Hematopoietic multipotent progenitor cell treated with erythropoietin and hydrocortisone succinate and interleukin-3 and kit ligand, for 6 days (in vitro differentiated cells): ENCODE measurements at regions not wholly inside any gene's neighbourhood (a gene's known extent, or its start where the extent isn't known, plus 50 kb on each side); places are given as distances from the start of the nearest gene placed in this dataset.
"Not testable (repeated sequence)": the region's sequence is repeated elsewhere in the genome, so short reads cannot be mapped to it uniquely, and the experiment has no call there.

ENCODE experiments used
- DNase-seq: peaks from one replicate; pipeline ENCODE4 v3.0.0-alpha.2; 2015

- no peak for DNase-seq
Measured at GRCh38 chr12:131443019-131444000, 267.6 kb upstream of the SFSWAP start.

- DNase-seq = no peak
Measured at GRCh38 chr12:131444220-131445164, 266.4 kb upstream of the SFSWAP start.

GRCh38 chr12:131445184-131445774 lies 265.6 kb upstream of the SFSWAP start:
- DNase-seq = no peak

GRCh38 chr12:131445795-131446194 lies 265.1 kb upstream of the SFSWAP start:
- no peak for DNase-seq

- not testable (repeated sequence) for DNase-seq
Measured at GRCh38 chr12:131447636-131448035, 263.3 kb upstream of the SFSWAP start.

- DNase-seq = no peak
Measured at GRCh38 chr12:131448254-131448795, 262.6 kb upstream of the SFSWAP start.

- no peak for DNase-seq
Measured at GRCh38 chr12:131449027-131449426, 261.9 kb upstream of the SFSWAP start.

GRCh38 chr12:131452444-131452860 lies 258.4 kb upstream of the SFSWAP start:
- peak; percentile 77 for DNase-seq

GRCh38 chr12:131454418-131455217 lies 256.3 kb upstream of the SFSWAP start:
- peak; percentile 82 for DNase-seq

GRCh38 chr12:131455218-131455506 lies 255.7 kb upstream of the SFSWAP start:
- no peak for DNase-seq

GRCh38 chr12:131455581-131456110 lies 255.2 kb upstream of the SFSWAP start:
- DNase-seq = no peak

- DNase-seq = no peak
Measured at GRCh38 chr12:131456301-131457027, 254.4 kb upstream of the SFSWAP start.

- no peak for DNase-seq
Measured at GRCh38 chr12:131457028-131457310, 253.9 kb upstream of the SFSWAP start.

- no peak for DNase-seq
Measured at GRCh38 chr12:131457331-131458047, 253.4 kb upstream of the SFSWAP start.

GRCh38 chr12:131458048-131458374 lies 252.9 kb upstream of the SFSWAP start:
- DNase-seq = no peak

GRCh38 chr12:131458931-131459772 lies 251.7 kb upstream of the SFSWAP start:
- DNase-seq = no peak

- no peak for DNase-seq
Measured at GRCh38 chr12:131459773-131460365, 251.0 kb upstream of the SFSWAP start.

- no peak for DNase-seq
Measured at GRCh38 chr12:131460520-131460919, 250.4 kb upstream of the SFSWAP start.

- no peak for DNase-seq
Measured at GRCh38 chr12:131461096-131461495, 249.8 kb upstream of the SFSWAP start.
